Astrocyte (in vitro differentiated cells and primary cell): ENCODE measurements at regions not wholly inside any gene's neighbourhood (a gene's known extent, or its start where the extent isn't known, plus 50 kb on each side); places are given as distances from the start of the nearest gene placed in this dataset.

Source experiments
- EZH2 ChIP-seq: IDR thresholded peaks from 2 replicates; pipeline ENCODE4 v1.6.1; 2012; ENCODE audit warnings: mild to moderate bottlenecking, low read length, inconsistent platforms; ENCODE audit not compliant: insufficient read depth
- TF ChIP-seq, protein P1 (sequence below): IDR thresholded peaks from 2 replicates; pipeline ENCODE4 v1.5.1; 2011; ENCODE audit warnings: low read depth, mild to moderate bottlenecking, inconsistent platforms, low read length, moderate library complexity; ENCODE audit not compliant: insufficient read depth

DNA sequence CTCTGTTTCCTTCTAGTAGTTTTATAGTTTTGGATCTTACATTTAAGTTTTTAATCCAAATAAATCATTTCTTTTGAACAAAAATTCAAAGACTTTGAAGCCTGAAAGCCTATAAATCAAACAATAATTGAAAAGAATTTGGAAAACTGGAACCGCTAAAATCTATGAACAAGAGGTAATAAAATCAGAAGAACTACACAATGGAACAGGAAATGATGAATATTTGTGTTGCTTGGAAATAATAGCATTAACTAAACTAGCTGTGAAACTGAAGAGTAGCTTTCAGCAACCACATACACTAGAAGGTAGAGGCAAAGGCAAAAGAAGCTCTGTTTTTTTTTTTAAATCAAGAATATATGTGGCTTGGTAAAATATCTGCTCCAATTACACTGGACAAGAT is 147.9 kb upstream of the ABI3BP start:
- TF ChIP-seq, protein P1, sequence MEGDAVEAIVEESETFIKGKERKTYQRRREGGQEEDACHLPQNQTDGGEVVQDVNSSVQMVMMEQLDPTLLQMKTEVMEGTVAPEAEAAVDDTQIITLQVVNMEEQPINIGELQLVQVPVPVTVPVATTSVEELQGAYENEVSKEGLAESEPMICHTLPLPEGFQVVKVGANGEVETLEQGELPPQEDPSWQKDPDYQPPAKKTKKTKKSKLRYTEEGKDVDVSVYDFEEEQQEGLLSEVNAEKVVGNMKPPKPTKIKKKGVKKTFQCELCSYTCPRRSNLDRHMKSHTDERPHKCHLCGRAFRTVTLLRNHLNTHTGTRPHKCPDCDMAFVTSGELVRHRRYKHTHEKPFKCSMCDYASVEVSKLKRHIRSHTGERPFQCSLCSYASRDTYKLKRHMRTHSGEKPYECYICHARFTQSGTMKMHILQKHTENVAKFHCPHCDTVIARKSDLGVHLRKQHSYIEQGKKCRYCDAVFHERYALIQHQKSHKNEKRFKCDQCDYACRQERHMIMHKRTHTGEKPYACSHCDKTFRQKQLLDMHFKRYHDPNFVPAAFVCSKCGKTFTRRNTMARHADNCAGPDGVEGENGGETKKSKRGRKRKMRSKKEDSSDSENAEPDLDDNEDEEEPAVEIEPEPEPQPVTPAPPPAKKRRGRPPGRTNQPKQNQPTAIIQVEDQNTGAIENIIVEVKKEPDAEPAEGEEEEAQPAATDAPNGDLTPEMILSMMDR: no peak
- TF ChIP-seq EZH2: no peak
